ENCODE measurements at regions not wholly inside any gene's neighbourhood (a gene's known extent, or its start where the extent isn't known, plus 50 kb on each side); places are given as distances from the start of the nearest gene placed in this dataset.

GRCh38 chr5:10862085-10862484 lies 101.1 kb upstream of the DAP start:
- no peak for TF ChIP-seq CTCF (conservative IDR thresholded peaks at IDR 0.05 in 1 of 2, IDR thresholded peaks at IDR 0.05 in 1 of 2; ENCODE audit: low read depth in 1 of 2, low read length in 2 of 2)
- no peak for TF ChIP-seq EZH2 (IDR thresholded peaks at IDR 0.05; ENCODE audit: low read length, missing control alignments)
